22Rv1 (cell line): ENCODE measurements at regions not wholly inside any gene's neighbourhood (a gene's known extent, or its start where the extent isn't known, plus 50 kb on each side); places are given as distances from the start of the nearest gene placed in this dataset.

ENCODE experiments used
- H3K27ac ChIP-seq: fragments of 450-650 bp; 2 replicates; pipeline ENCODE4 v1.5.1; 2017
- ZFX ChIP-seq: fragments of 450-650 bp; IDR thresholded peaks from 2 replicates; pipeline ENCODE4 v1.6.1; 2017; ENCODE audit warnings: antibody characterized with exemption, borderline replicate concordance
- TF ChIP-seq, protein P1 (sequence below): fragments of 450-650 bp; IDR thresholded peaks from 2 replicates; pipeline ENCODE4 v1.5.1; 2017; ENCODE audit warnings: mild to moderate bottlenecking

GRCh38 chr3:8336456-8336855 is 165.2 kb upstream of the LMCD1 start:
- TF ChIP-seq, protein P1, sequence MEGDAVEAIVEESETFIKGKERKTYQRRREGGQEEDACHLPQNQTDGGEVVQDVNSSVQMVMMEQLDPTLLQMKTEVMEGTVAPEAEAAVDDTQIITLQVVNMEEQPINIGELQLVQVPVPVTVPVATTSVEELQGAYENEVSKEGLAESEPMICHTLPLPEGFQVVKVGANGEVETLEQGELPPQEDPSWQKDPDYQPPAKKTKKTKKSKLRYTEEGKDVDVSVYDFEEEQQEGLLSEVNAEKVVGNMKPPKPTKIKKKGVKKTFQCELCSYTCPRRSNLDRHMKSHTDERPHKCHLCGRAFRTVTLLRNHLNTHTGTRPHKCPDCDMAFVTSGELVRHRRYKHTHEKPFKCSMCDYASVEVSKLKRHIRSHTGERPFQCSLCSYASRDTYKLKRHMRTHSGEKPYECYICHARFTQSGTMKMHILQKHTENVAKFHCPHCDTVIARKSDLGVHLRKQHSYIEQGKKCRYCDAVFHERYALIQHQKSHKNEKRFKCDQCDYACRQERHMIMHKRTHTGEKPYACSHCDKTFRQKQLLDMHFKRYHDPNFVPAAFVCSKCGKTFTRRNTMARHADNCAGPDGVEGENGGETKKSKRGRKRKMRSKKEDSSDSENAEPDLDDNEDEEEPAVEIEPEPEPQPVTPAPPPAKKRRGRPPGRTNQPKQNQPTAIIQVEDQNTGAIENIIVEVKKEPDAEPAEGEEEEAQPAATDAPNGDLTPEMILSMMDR: peak; percentile 87
- no peak for TF ChIP-seq ZFX

DNA sequence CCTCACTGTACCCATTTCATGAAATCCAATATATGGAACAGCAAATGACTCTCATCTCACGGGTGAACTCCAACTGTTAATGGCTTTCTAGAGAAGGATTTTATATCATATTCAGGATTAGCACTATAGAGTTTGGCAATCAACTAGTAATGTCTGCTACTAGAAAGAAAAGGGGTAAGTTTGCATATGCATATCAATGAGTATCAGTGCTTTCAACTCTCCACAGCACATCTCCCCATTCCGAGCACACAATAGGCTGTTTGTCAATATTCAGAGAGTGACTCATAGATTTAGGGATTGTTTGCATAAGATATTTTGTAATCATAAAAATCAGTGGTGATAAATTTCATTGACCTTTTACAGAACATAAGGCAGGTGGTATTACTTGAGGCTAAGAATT is 163.2 kb upstream of the LMCD1 start:
- TF ChIP-seq ZFX: no peak
- TF ChIP-seq, protein P1: no peak
- no peak overlapping the region for H3K27ac ChIP-seq

More at GRCh38 chr3:8336456-8336855, 165.2 kb upstream of the LMCD1 start:
- H3K27ac ChIP-seq: no peak overlapping the region

GRCh38 chr3:8341821-8342247 is 159.8 kb upstream of the LMCD1 start:
- no peak overlapping the region for H3K27ac ChIP-seq
- TF ChIP-seq ZFX: no peak
- TF ChIP-seq, protein P1: no peak

GRCh38 chr3:8343058-8343457 is 158.6 kb upstream of the LMCD1 start:
- H3K27ac ChIP-seq: no peak overlapping the region
- TF ChIP-seq, protein P1: no peak

GRCh38 chr3:8345398-8345797 is 156.2 kb upstream of the LMCD1 start:
- TF ChIP-seq ZFX: no peak
- TF ChIP-seq, protein P1: no peak

DNA sequence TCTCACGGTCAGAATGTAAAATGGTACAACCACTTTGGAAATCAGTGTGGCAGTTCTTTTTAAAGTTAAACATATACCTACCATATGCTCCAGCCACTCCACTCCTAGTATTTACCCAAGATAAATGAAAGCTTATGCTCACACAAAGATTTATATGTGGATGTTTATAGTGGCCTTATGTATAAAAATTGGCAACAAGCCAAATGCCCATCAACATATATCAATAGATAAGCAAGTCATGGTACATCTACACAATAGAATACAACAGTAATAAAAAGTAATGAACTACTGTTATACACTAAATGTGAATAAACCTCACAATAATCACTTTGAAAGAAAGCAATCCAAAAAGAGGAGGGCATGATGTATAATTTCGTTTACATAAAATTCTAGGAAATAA is 153.5 kb upstream of the LMCD1 start:
- TF ChIP-seq ZFX: no peak
- TF ChIP-seq, protein P1: no peak
- no peak overlapping the region for H3K27ac ChIP-seq

More at GRCh38 chr3:8345398-8345797, 156.2 kb upstream of the LMCD1 start:
- no peak overlapping the region for H3K27ac ChIP-seq

GRCh38 chr3:8352475-8352874 is 149.1 kb upstream of the LMCD1 start:
- H3K27ac ChIP-seq: no peak overlapping the region
- TF ChIP-seq, protein P1: no peak
- no peak for TF ChIP-seq ZFX
